HCT116 (cell line): ENCODE measurements at regions not wholly inside any gene's neighbourhood (a gene's known extent, or its start where the extent isn't known, plus 50 kb on each side); places are given as distances from the start of the nearest gene placed in this dataset.

Experiments used
- ATAC-seq: fragments of 200-7000 bp; cut with Tn5 transposase; 2 replicates; pipeline ENCODE4 v1.9.1; 2020; ENCODE audit warnings: mild to moderate bottlenecking, moderate library complexity
- BruUV-seq: library from RNA; stranded (reverse); fragments of 400-500 nt; replicated peaks from 2 replicates; lab custom pipeline; 2021; lab: Mats Ljungman, UMichigan
- CTCF ChIA-PET: fragments of 300-600 bp; sonication (Branson Sonifier 250); formaldehyde crosslinking; loops from one replicate; lab custom pipeline; 2021; ENCODE audit warnings: antibody characterized with exemption; lab: Charles Lee
- POLR2A ChIA-PET: fragments of 300-600, 350-600 bp; sonication (Branson Sonifier 250); formaldehyde crosslinking; loops from one replicate; lab custom pipeline; 2021; ENCODE audit warnings: antibody characterized with exemption; lab: Charles Lee
- RAD21 ChIA-PET, 2 experiments: fragments of 300-600 bp; sonication (Branson Sonifier 250); formaldehyde crosslinking; loops; one replicate each; lab custom pipeline; 2023; ENCODE audit warnings: low total read pairs in 2 of 2; ENCODE audit not compliant: uncharacterized antibody in 2 of 2, unreplicated experiment in 2 of 2, low non-redundant PET in 1 of 2; lab: Charles Lee
- DNase-seq: peaks from one replicate; pipeline ENCODE4 v3.0.0-alpha.2; 2010; ENCODE audit warnings: low read depth, low spot score
- H2AFZ ChIP-seq: fragments of 200-600 bp; shearing (Covaris generic), sonication (generic); 2 replicates; pipeline ENCODE4 v1.6.1; 2017; ENCODE audit warnings: low read depth, mixed run types, mixed read lengths, antibody characterized with exemption, low read length; ENCODE audit not compliant: poor library complexity, severe bottlenecking
- H3K27ac ChIP-seq: 2 replicates; pipeline ENCODE4 v1.5.1; 2012; ENCODE audit warnings: low read depth, low read length
- H3K27me3 ChIP-seq: fragments of 200-600 bp; sonication (generic); 2 replicates; pipeline ENCODE4 v1.6.1; 2016; ENCODE audit warnings: mixed run types, low read length, mixed read lengths; ENCODE audit not compliant: insufficient read depth
- H3K36me3 ChIP-seq, 2 experiments: fragments of 200-500 bp in 1 of 2; fragments of 200-600 bp in 1 of 2; sonication (Bioruptor generic) in 1 of 2; sonication (generic) in 1 of 2; 2 replicates each; pipeline versions ENCODE4 v1.5.1 to v1.6.1; 2014 to 2016; ENCODE audit warnings: low read length in 2 of 2, inconsistent platforms in 1 of 2, mixed read lengths in 1 of 2, mixed run types in 1 of 2; ENCODE audit not compliant: insufficient read depth in 2 of 2, control insufficient read depth in 1 of 2
- H3K4me1 ChIP-seq, 2 experiments: fragments of 200-600 bp in 1 of 2; sonication (generic) in 1 of 2; 2 replicates each; pipeline versions ENCODE4 v1.5.1 to v1.6.1; 2012 to 2017; ENCODE audit warnings: low read length in 2 of 2, inconsistent platforms in 1 of 2, mild to moderate bottlenecking in 1 of 2, mixed read lengths in 1 of 2, mixed run types in 1 of 2, moderate library complexity in 1 of 2; ENCODE audit not compliant: insufficient read depth in 2 of 2, control insufficient read depth in 1 of 2
- H3K4me2 ChIP-seq: fragments of 200-600 bp; sonication (generic); 2 replicates; pipeline ENCODE4 v1.6.1; 2017; ENCODE audit warnings: mixed run types, low read length, mixed read lengths
- H3K4me3 ChIP-seq, 2 experiments: fragments of 200-600 bp in 1 of 2; sonication (generic) in 1 of 2; replicated peaks in 1 of 2; 2 replicates each; pipeline ENCODE4 v1.5.1; 2011 to 2016; ENCODE audit warnings: low read length in 2 of 2, control low read depth in 1 of 2, low read depth in 1 of 2, mild to moderate bottlenecking in 1 of 2, mixed read lengths in 1 of 2, mixed run types in 1 of 2
- H3K79me2 ChIP-seq: fragments of 200-600 bp; sonication (generic); 2 replicates; pipeline ENCODE4 v1.6.1; 2017; ENCODE audit warnings: mild to moderate bottlenecking, mixed run types, low read length, moderate library complexity, mixed read lengths; ENCODE audit not compliant: insufficient read depth
- H3K9ac ChIP-seq: fragments of 200-600 bp; sonication (generic); 2 replicates; pipeline ENCODE4 v1.6.1; 2016; ENCODE audit warnings: low read length, mixed read lengths
- H3K9me2 ChIP-seq: fragments of 200-600 bp; sonication (generic), shearing (Covaris generic); 2 replicates; pipeline ENCODE4 v1.6.1; 2017; ENCODE audit warnings: mixed run types, mild to moderate bottlenecking, moderate library complexity; ENCODE audit not compliant: insufficient read depth
- H3K9me3 ChIP-seq, 2 experiments: fragments of 200-500 bp in 1 of 2; fragments of 200-600 bp in 1 of 2; sonication (Bioruptor generic) in 1 of 2; sonication (generic) in 1 of 2; 2 replicates each; pipeline ENCODE4 v1.6.1; 2014 to 2017; ENCODE audit warnings: low read length in 2 of 2, mixed read lengths in 2 of 2, inconsistent platforms in 1 of 2, low read depth in 1 of 2, mild to moderate bottlenecking in 1 of 2, mixed run types in 1 of 2, moderate library complexity in 1 of 2; ENCODE audit not compliant: control insufficient read depth in 1 of 2, insufficient read depth in 1 of 2
- H4K20me1 ChIP-seq: fragments of 200-600 bp; sonication (generic), shearing (Covaris generic); 2 replicates; pipeline ENCODE4 v1.6.1; 2017; ENCODE audit warnings: mixed run types, mild to moderate bottlenecking, moderate library complexity; ENCODE audit not compliant: insufficient read depth
- CEBPB ChIP-seq: IDR thresholded peaks from 2 replicates; pipeline ENCODE4 v1.6.1; 2012; ENCODE audit warnings: low read depth
- EZH2 ChIP-seq: fragments of 200-600 bp; sonication (generic); IDR thresholded peaks from 2 replicates; pipeline ENCODE4 v1.6.1; 2017; ENCODE audit warnings: antibody characterized with exemption, mixed run types
- POLR2A ChIP-seq: IDR thresholded peaks from 2 replicates; pipeline ENCODE4 v1.7.0; 2011; ENCODE audit warnings: borderline replicate concordance; ENCODE audit not compliant: insufficient read depth, insufficient read length; ENCODE audit errors: extremely low read depth
- POLR2AphosphoS5 ChIP-seq: IDR thresholded peaks from 2 replicates; pipeline ENCODE4 v1.6.1; 2011; ENCODE audit warnings: mild to moderate bottlenecking, low read depth, low read length, moderate library complexity
- REST ChIP-seq: IDR thresholded peaks from 2 replicates; pipeline ENCODE4 v1.6.1; 2012; ENCODE audit warnings: low read depth
- SP1 ChIP-seq: IDR thresholded peaks from 2 replicates; pipeline ENCODE4 v1.6.1; 2012; ENCODE audit warnings: low read depth
- TCF7L2 ChIP-seq: IDR thresholded peaks from 2 replicates; pipeline ENCODE4 v1.7.0; 2011; ENCODE audit warnings: borderline replicate concordance, inconsistent platforms; ENCODE audit not compliant: insufficient read depth, insufficient read length; ENCODE audit errors: extremely low read depth
- YY1 ChIP-seq: IDR thresholded peaks from 2 replicates; pipeline ENCODE4 v1.6.1; 2011; ENCODE audit warnings: low read length, low read depth, moderate library complexity, mild to moderate bottlenecking; ENCODE audit not compliant: insufficient replicate concordance; ENCODE audit errors: extremely low read depth
- ZFX ChIP-seq: fragments of 450-650 bp; IDR thresholded peaks from 2 replicates; pipeline ENCODE4 v1.6.1; 2017
- intact Hi-C: fragments of 100-400 bp; cut with micrococcal nuclease; formaldehyde crosslinking; loops from 2 replicates; pipeline ENCODE4 v1.10.0; 2022

GRCh38 chr14:71212683-71213107 is 305.4 kb downstream of the PCNX1 start:
- no peak overlapping the region for H2AFZ ChIP-seq
- ATAC-seq (no peak), DNase-seq (no peak)
- intact Hi-C loops, result no loop called here
- H3K4me3 ChIP-seq, result no peak overlapping the region
- no peaks in the 10 kb centered on the region for H3K9me2 ChIP-seq
- H3K27me3 ChIP-seq, result no peaks in the 10 kb centered on the region
- H3K36me3 ChIP-seq, result no peaks in the 10 kb centered on the region
- ChIA-PET POLR2A (no interaction called here), CTCF (no interaction called here), RAD21 (no interaction called here)
- H3K4me2 ChIP-seq, result no peak overlapping the region
- TF ChIP-seq POLR2AphosphoS5 (no peak), POLR2A (no peak), REST (no peak), TCF7L2 (no peak), EZH2 (no peak), SP1 (no peak), CEBPB (no peak), YY1 (no peak), ZFX (no peak)
- no peaks in the 10 kb centered on the region for H3K9me3 ChIP-seq
- BruUV-seq, result no TSS peak
- H3K9ac ChIP-seq, result no peak overlapping the region
- H3K79me2 ChIP-seq, result no peaks in the 10 kb centered on the region
- H3K4me1 ChIP-seq, result no peaks in the 10 kb centered on the region
- no peak overlapping the region for H3K27ac ChIP-seq
- no peaks in the 10 kb centered on the region for H4K20me1 ChIP-seq
